HepG2 (cell line): ENCODE measurements at regions not wholly inside any gene's neighbourhood (a gene's known extent, or its start where the extent isn't known, plus 50 kb on each side); places are given as distances from the start of the nearest gene placed in this dataset.

Source experiments
- ATAC-seq: fragments of 200-7000 bp; cut with Tn5 transposase; 3 replicates; pipeline ENCODE4 v1.9.1; 2020; ENCODE audit warnings: mild to moderate bottlenecking, moderate library complexity
- BruUV-seq: library from RNA; stranded (reverse); fragments of 400-500 nt; replicated peaks from 2 replicates; lab custom pipeline; 2021; lab: Mats Ljungman, UMichigan
- CTCF ChIA-PET: fragments of 300-600 bp; formaldehyde crosslinking; extraction: SDS; loops from one replicate; lab custom pipeline; 2021; ENCODE audit warnings: low total read pairs, inconsistent platforms, low intra/inter-chr PET ratio; lab: Yijun Ruan, JAX
- POLR2A ChIA-PET: fragments of 350-600 bp; sonication (Branson Sonifier 250); formaldehyde crosslinking; loops from one replicate; lab custom pipeline; 2020; ENCODE audit warnings: antibody characterized with exemption, inconsistent platforms; lab: Yijun Ruan, JAX
- DNase-seq: peaks from one replicate; pipeline ENCODE4 v3.0.0-alpha.2; 2015; ENCODE audit warnings: low spot score
- FAIRE-seq: peaks from 3 replicates; lab custom pipeline; 2011; peaks lifted over from hg19 to GRCh38; lab: Jason Lieb, UNC
- H2AFZ ChIP-seq: one replicate; pipeline ENCODE4 v1.6.1; 2011; ENCODE audit warnings: low read length, inconsistent platforms
- H3K27ac ChIP-seq: fragments of 300-600 bp; 3 replicates; pipeline ENCODE4 v1.8.0; 2011; ENCODE audit warnings: mixed run types, mild to moderate bottlenecking, mixed read lengths, low read length, inconsistent platforms; ENCODE audit not compliant: insufficient read depth; ENCODE audit errors: extremely low read length
- H3K27me3 ChIP-seq, 2 experiments: fragments of 200-600 bp in 1 of 2; 2 replicates in 1 of 2; 3 replicates in 1 of 2; pipeline versions ENCODE4 v1.6.0 to v1.8.0; 2011; ENCODE audit warnings: low read length in 2 of 2, mild to moderate bottlenecking in 2 of 2, moderate library complexity in 2 of 2, inconsistent platforms in 1 of 2; ENCODE audit not compliant: insufficient read depth in 2 of 2, control insufficient read depth in 1 of 2
- H3K36me3 ChIP-seq, 2 experiments: fragments of 200-600 bp in 1 of 2; replicated peaks in 1 of 2; 2 replicates in 1 of 2; 3 replicates in 1 of 2; pipeline versions ENCODE4 v1.5.1 to v1.8.0; 2011; ENCODE audit warnings: low read length in 2 of 2, inconsistent platforms in 1 of 2; ENCODE audit not compliant: insufficient read depth in 2 of 2, control insufficient read depth in 1 of 2
- H3K4me1 ChIP-seq: 2 replicates; pipeline ENCODE4 v1.5.1; 2012; ENCODE audit warnings: low read length, inconsistent platforms; ENCODE audit not compliant: insufficient read depth
- H3K4me2 ChIP-seq: 2 replicates; pipeline ENCODE4 v1.6.0; 2011; ENCODE audit warnings: low read depth, low read length, inconsistent platforms
- H3K4me3 ChIP-seq, 3 experiments: fragments of 200-600 bp in 1 of 3; sonication (generic), shearing (Covaris generic) in 1 of 3; replicated peaks in 1 of 3; 2 replicates each; pipeline ENCODE4 v1.5.1; 2011 to 2016; ENCODE audit warnings: low read length in 3 of 3, inconsistent platforms in 2 of 3, low read depth in 2 of 3, mild to moderate bottlenecking in 2 of 3, control low read depth in 1 of 3, mixed read lengths in 1 of 3; ENCODE audit not compliant: insufficient read depth in 1 of 3
- H3K79me2 ChIP-seq: one replicate; pipeline ENCODE4 v1.6.1; 2011; ENCODE audit warnings: low read length, inconsistent platforms; ENCODE audit not compliant: insufficient read depth
- H3K9ac ChIP-seq: 2 replicates; pipeline ENCODE4 v1.6.0; 2011; ENCODE audit warnings: mild to moderate bottlenecking, low read depth, low read length, inconsistent platforms; ENCODE audit not compliant: insufficient read depth
- H3K9me3 ChIP-seq: 2 replicates; pipeline ENCODE4 v1.5.1; 2012; ENCODE audit warnings: mild to moderate bottlenecking, low read length
- H4K20me1 ChIP-seq: 2 replicates; pipeline ENCODE4 v1.6.0; 2011; ENCODE audit warnings: inconsistent platforms, mild to moderate bottlenecking, low read length, moderate library complexity; ENCODE audit not compliant: insufficient read depth
- CBFB ChIP-seq: sonication (generic); formaldehyde crosslinking; IDR thresholded peaks from 2 replicates; pipeline ENCODE4 v1.4.0; 2020; ENCODE audit warnings: missing genetic modification reagents
- CC2D1A ChIP-seq: sonication (generic); formaldehyde crosslinking; IDR thresholded peaks from 2 replicates; pipeline ENCODE4 v1.8.1; 2023; ENCODE audit warnings: mild to moderate bottlenecking, missing genetic modification reagents
- FOXK1 ChIP-seq: sonication (generic); formaldehyde crosslinking; IDR thresholded peaks from 2 replicates; pipeline ENCODE4 v1.4.0; 2020; ENCODE audit warnings: low read depth, missing genetic modification reagents, borderline replicate concordance
- MTA3 ChIP-seq: sonication (generic); formaldehyde crosslinking; IDR thresholded peaks from 2 replicates; pipeline ENCODE4 v1.4.0; 2020; ENCODE audit warnings: missing genetic modification reagents
- NFKBIZ ChIP-seq: IDR thresholded peaks from 2 replicates; pipeline ENCODE4 v1.6.1; 2018; ENCODE audit warnings: missing genetic modification reagents, missing compliant biosample characterization
- PITX1 ChIP-seq: sonication (generic); formaldehyde crosslinking; IDR thresholded peaks from 2 replicates; pipeline ENCODE4 v1.5.1; 2020; ENCODE audit warnings: mild to moderate bottlenecking, missing genetic modification reagents
- TBX2 ChIP-seq: sonication (generic); formaldehyde crosslinking; IDR thresholded peaks from 2 replicates; pipeline ENCODE4 v1.5.0; 2020; ENCODE audit warnings: missing genetic modification reagents, mild to moderate bottlenecking, borderline replicate concordance
- TGIF2 ChIP-seq: IDR thresholded peaks from 2 replicates; pipeline ENCODE4 v1.6.1; 2016; ENCODE audit warnings: control low read depth, missing compliant biosample characterization
- ZBTB1 ChIP-seq: sonication (generic); formaldehyde crosslinking; IDR thresholded peaks from 2 replicates; pipeline ENCODE4 v1.4.0; 2020; ENCODE audit warnings: missing genetic modification reagents, borderline replicate concordance
- ZBTB25 ChIP-seq: IDR thresholded peaks from 2 replicates; pipeline ENCODE4 v1.6.1; 2018; ENCODE audit warnings: missing genetic modification reagents
- ZBTB33 ChIP-seq: sonication (generic); formaldehyde crosslinking; IDR thresholded peaks from 2 replicates; pipeline ENCODE4 v1.4.0; 2020; ENCODE audit warnings: missing genetic modification reagents
- ZBTB46 ChIP-seq: sonication (generic); formaldehyde crosslinking; IDR thresholded peaks from 2 replicates; pipeline ENCODE4 v1.4.0; 2020; ENCODE audit warnings: mild to moderate bottlenecking, missing genetic modification reagents, borderline replicate concordance
- ZFAT ChIP-seq: sonication (generic); formaldehyde crosslinking; conservative IDR thresholded peaks from 2 replicates; pipeline ENCODE4 v1.8.1; 2023; ENCODE audit warnings: missing genetic modification reagents, inconsistent platforms
- ZNF230 ChIP-seq: sonication (generic); formaldehyde crosslinking; IDR thresholded peaks from 2 replicates; pipeline ENCODE4 v1.4.0; 2020; ENCODE audit warnings: mild to moderate bottlenecking, missing genetic modification reagents
- ZNF546 ChIP-seq: sonication (generic); formaldehyde crosslinking; conservative IDR thresholded peaks from 2 replicates; pipeline ENCODE4 v1.8.1; 2023; ENCODE audit warnings: mild to moderate bottlenecking, missing genetic modification reagents
- ZNF672 ChIP-seq: sonication (generic); formaldehyde crosslinking; IDR thresholded peaks from 2 replicates; pipeline ENCODE4 v1.8.1; 2022; ENCODE audit warnings: missing genetic modification reagents
- ZNF772 ChIP-seq: sonication (generic); formaldehyde crosslinking; IDR thresholded peaks from 2 replicates; pipeline ENCODE4 v1.5.0; 2020; ENCODE audit warnings: mild to moderate bottlenecking, missing genetic modification reagents
- ZNF784 ChIP-seq: sonication (generic); formaldehyde crosslinking; IDR thresholded peaks from 2 replicates; pipeline ENCODE4 v1.5.1; 2020; ENCODE audit warnings: missing genetic modification reagents, mild to moderate bottlenecking, borderline replicate concordance
- WGBS: methylation state at CpG from one replicate; pipeline ENCODE4 v1.1.6; 2017; ENCODE audit warnings: low lambda C conversion rate; 5-methylcytosine and 5-hydroxymethylcytosine counted together
- in situ Hi-C: cut with HindIII; loops from 2 replicates; pipeline ENCODE4 v1.10.0; 2017; ENCODE audit warnings: low pct_unique_long_range_greater_than_20kb; ENCODE audit not compliant: extremely low pct_ligation_motif_present
- intact Hi-C: fragments of 100-400 bp; cut with micrococcal nuclease; formaldehyde crosslinking; loops from one replicate; pipeline ENCODE4 v1.10.0; 2022; ENCODE audit not compliant: unreplicated experiment
- TF ChIP-seq, protein P1 (sequence below): sonication (generic); formaldehyde crosslinking; IDR thresholded peaks from 2 replicates; pipeline ENCODE4 v1.5.0; 2020; ENCODE audit warnings: missing genetic modification reagents

DNA sequence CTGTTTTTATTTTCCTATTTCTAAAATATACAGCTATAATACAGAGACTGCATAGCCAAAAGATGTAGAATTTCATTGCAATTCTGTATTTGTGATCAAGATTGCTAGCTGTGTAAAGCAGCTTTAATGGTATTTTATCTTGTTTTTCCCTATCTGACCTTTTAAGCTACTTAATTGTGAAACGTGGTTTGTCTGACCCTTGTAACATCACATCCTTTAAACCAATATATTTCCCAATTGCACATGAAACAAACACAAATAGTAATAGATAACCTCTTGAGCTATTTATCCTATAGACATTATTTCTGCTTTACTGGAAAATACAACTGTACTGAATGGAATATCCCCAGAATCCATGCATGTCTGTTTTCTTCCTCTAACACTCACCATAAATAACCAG is 112.2 kb upstream of the PLPPR4 start:
- no peak for ATAC-seq
- no peak for DNase-seq
- ChIA-PET POLR2A (no interaction called here), CTCF (no interaction called here)
- no peaks in the 10 kb centered on the region for H3K27me3 ChIP-seq
- in situ Hi-C loops (no loop called here), intact Hi-C loops (no loop called here)
- BruUV-seq: no TSS peak
- no peaks in the 10 kb centered on the region for H3K4me1 ChIP-seq
- H3K4me2 ChIP-seq: no peak overlapping the region
- H3K9ac ChIP-seq: no peak overlapping the region
- H3K9me3 ChIP-seq: no peaks in the 10 kb centered on the region
- H4K20me1 ChIP-seq: no peaks in the 10 kb centered on the region
- no peaks in the 10 kb centered on the region for H3K36me3 ChIP-seq
- TF ChIP-seq ZBTB46 (CRISPR knock-in tag) (no peak), ZNF672 (CRISPR knock-in tag) (no peak), ZFAT (CRISPR knock-in tag) (no peak), ZNF230 (CRISPR knock-in tag) (no peak), PITX1 (CRISPR knock-in tag) (no peak), ZNF772 (CRISPR knock-in tag) (no peak), MTA3 (no peak), CC2D1A (no peak), TBX2 (CRISPR knock-in tag) (no peak), CBFB (CRISPR knock-in tag) (no peak), ZNF546 (CRISPR knock-in tag) (no peak), ZBTB1 (CRISPR knock-in tag) (no peak), ZBTB25 (CRISPR knock-in tag) (no peak), TGIF2 (CRISPR knock-in tag) (no peak), ZNF784 (CRISPR knock-in tag) (no peak), ZBTB33 (CRISPR knock-in tag) (no peak), NFKBIZ (no peak), FOXK1 (CRISPR knock-in tag) (no peak)
- TF ChIP-seq, protein P1, sequence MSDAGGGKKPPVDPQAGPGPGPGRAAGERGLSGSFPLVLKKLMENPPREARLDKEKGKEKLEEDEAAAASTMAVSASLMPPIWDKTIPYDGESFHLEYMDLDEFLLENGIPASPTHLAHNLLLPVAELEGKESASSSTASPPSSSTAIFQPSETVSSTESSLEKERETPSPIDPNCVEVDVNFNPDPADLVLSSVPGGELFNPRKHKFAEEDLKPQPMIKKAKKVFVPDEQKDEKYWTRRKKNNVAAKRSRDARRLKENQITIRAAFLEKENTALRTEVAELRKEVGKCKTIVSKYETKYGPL (CRISPR knock-in tag): no peak
- no peak overlapping the region for H3K4me3 ChIP-seq
- no peak for FAIRE-seq
- H2AFZ ChIP-seq: no peak overlapping the region
- no peaks in the 10 kb centered on the region for H3K79me2 ChIP-seq
- no peak overlapping the region for H3K27ac ChIP-seq
- 3% methylated on average over 1 of the region's 1 CpG for WGBS
